ENCODE measurements at regions not wholly inside any gene's neighbourhood (a gene's known extent, or its start where the extent isn't known, plus 50 kb on each side); places are given as distances from the start of the nearest gene placed in this dataset.

DNA sequence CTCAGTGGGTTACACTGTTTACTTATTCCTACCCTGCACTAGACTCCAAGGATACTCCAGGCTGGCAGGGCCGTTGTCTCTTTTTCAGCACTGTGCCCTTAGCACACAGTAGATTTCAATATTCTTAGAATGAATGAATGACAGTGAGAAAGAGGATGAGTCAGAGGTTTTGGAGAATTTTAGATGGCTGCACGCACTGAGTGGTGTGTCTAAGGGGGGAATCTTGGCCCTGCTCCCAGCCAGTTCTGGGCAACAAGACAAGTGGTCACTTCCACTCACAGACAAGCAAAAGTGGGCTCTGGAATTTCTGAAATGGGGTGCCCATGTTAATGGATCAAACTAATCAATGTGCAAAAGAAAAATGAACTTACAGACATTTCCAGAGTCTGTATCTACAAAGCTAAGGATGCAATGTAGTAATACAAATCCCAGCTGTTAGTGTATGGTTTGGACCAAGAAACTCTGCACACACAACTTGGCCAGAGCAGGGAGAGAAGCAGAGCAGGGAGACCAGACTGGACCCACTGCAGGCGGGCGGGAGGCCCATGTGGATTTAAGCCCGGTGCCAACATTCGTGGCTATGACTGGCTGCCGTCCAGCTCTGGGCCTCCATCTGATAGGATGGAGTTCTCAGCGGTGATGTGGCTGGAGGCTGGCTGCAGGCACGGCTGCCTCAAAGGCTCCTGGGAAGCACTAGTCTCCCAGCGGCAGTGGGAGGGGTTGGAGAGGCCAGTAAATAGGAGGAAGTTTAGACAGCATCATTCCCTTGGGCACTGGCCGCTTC lies 95.6 kb upstream of the CDYL2 start:
- Histone ChIP-seq H3K4me3 (ENCODE audit: low read depth, low read length) (no peak overlapping the region), H3K4me1 (ENCODE audit: control insufficient read depth, insufficient read depth, low read length) (peaks cover 2% of the 10 kb centered on the region; the same call in 1 of the 2 replicates), H3K9me3 (ENCODE audit: control insufficient read depth, insufficient read depth, low read depth, low read length) (no peaks in the 10 kb centered on the region), H3K27ac (ENCODE audit: extremely low read depth, low read depth, low read length) (no peak overlapping the region), H3K36me3 (ENCODE audit: control insufficient read depth in 2 of 2, insufficient read depth in 1 of 2, low read length in 2 of 2) (no peaks in the 10 kb centered on the region)
- POLR2A ChIA-PET, result no interaction called here
- CTCF ChIA-PET, result interaction anchor here (0.6 kb wide), 1 partner anchor 1953 kb away, joined by 3 read pairs; no protein-coding TSS in a partner anchor
- no peak for TF ChIP-seq MYNN (tag by site-specific recombination; IDR thresholded peaks at IDR 0.05; ENCODE audit: borderline replicate concordance)
- TF ChIP-seq, protein P1, sequence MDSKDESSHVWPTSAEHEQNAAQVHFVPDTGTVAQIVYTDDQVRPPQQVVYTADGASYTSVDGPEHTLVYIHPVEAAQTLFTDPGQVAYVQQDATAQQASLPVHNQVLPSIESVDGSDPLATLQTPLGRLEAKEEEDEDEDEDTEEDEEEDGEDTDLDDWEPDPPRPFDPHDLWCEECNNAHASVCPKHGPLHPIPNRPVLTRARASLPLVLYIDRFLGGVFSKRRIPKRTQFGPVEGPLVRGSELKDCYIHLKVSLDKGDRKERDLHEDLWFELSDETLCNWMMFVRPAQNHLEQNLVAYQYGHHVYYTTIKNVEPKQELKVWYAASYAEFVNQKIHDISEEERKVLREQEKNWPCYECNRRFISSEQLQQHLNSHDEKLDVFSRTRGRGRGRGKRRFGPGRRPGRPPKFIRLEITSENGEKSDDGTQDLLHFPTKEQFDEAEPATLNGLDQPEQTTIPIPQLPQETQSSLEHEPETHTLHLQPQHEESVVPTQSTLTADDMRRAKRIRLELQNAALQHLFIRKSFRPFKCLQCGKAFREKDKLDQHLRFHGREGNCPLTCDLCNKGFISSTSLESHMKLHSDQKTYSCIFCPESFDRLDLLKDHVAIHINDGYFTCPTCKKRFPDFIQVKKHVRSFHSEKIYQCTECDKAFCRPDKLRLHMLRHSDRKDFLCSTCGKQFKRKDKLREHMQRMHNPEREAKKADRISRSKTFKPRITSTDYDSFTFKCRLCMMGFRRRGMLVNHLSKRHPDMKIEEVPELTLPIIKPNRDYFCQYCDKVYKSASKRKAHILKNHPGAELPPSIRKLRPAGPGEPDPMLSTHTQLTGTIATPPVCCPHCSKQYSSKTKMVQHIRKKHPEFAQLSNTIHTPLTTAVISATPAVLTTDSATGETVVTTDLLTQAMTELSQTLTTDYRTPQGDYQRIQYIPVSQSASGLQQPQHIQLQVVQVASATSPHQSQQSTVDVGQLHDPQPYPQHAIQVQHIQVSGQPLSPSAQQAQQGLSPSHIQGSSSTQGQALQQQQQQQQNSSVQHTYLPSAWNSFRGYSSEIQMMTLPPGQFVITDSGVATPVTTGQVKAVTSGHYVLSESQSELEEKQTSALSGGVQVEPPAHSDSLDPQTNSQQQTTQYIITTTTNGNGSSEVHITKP (tag by site-specific recombination; IDR thresholded peaks at IDR 0.05), result peak; percentile 97
- TF ChIP-seq ZBTB1 (tag by site-specific recombination; IDR thresholded peaks at IDR 0.05), result no peak
- no peak for TF ChIP-seq HOXD13 (CRISPR knock-in tag; IDR thresholded peaks at IDR 0.05; ENCODE audit: borderline replicate concordance)
- no peak for TF ChIP-seq ZNF529 (tag by site-specific recombination; IDR thresholded peaks at IDR 0.05; ENCODE audit: insufficient replicate concordance)
- TF ChIP-seq ZNF146 (tag by site-specific recombination; IDR thresholded peaks at IDR 0.05), result no peak
- TF ChIP-seq ZNF335 (tag by site-specific recombination; conservative IDR thresholded peaks at IDR 0.05), result peak; percentile 50; the same call in 1 of the 2 replicates
- 0 out of 2 replicates have a peak, but pooled peaks have one; percentile 27 for TF ChIP-seq ZNF660 (tag by site-specific recombination; IDR thresholded peaks at IDR 0.05)
- no peak for TF ChIP-seq ZNF433 (tag by site-specific recombination; IDR thresholded peaks at IDR 0.05; ENCODE audit: low read depth)
- TF ChIP-seq, protein P2, sequence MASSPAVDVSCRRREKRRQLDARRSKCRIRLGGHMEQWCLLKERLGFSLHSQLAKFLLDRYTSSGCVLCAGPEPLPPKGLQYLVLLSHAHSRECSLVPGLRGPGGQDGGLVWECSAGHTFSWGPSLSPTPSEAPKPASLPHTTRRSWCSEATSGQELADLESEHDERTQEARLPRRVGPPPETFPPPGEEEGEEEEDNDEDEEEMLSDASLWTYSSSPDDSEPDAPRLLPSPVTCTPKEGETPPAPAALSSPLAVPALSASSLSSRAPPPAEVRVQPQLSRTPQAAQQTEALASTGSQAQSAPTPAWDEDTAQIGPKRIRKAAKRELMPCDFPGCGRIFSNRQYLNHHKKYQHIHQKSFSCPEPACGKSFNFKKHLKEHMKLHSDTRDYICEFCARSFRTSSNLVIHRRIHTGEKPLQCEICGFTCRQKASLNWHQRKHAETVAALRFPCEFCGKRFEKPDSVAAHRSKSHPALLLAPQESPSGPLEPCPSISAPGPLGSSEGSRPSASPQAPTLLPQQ (tag by site-specific recombination; IDR thresholded peaks at IDR 0.05), result peak; percentile 76
- TF ChIP-seq, protein P3, sequence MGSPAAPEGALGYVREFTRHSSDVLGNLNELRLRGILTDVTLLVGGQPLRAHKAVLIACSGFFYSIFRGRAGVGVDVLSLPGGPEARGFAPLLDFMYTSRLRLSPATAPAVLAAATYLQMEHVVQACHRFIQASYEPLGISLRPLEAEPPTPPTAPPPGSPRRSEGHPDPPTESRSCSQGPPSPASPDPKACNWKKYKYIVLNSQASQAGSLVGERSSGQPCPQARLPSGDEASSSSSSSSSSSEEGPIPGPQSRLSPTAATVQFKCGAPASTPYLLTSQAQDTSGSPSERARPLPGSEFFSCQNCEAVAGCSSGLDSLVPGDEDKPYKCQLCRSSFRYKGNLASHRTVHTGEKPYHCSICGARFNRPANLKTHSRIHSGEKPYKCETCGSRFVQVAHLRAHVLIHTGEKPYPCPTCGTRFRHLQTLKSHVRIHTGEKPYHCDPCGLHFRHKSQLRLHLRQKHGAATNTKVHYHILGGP (tag by site-specific recombination; IDR thresholded peaks at IDR 0.05), result no peak
- TF ChIP-seq ZNF169 (tag by site-specific recombination; IDR thresholded peaks at IDR 0.05), result no peak
- no peak for TF ChIP-seq HOXA7 (CRISPR knock-in tag; IDR thresholded peaks at IDR 0.05; ENCODE audit: borderline replicate concordance)
- peak; percentile 60 for TF ChIP-seq ZFP69B (tag by site-specific recombination; IDR thresholded peaks at IDR 0.05)
- TF ChIP-seq ZNF2 (tag by site-specific recombination; IDR thresholded peaks at IDR 0.05), result no peak
- TF ChIP-seq, protein P4, sequence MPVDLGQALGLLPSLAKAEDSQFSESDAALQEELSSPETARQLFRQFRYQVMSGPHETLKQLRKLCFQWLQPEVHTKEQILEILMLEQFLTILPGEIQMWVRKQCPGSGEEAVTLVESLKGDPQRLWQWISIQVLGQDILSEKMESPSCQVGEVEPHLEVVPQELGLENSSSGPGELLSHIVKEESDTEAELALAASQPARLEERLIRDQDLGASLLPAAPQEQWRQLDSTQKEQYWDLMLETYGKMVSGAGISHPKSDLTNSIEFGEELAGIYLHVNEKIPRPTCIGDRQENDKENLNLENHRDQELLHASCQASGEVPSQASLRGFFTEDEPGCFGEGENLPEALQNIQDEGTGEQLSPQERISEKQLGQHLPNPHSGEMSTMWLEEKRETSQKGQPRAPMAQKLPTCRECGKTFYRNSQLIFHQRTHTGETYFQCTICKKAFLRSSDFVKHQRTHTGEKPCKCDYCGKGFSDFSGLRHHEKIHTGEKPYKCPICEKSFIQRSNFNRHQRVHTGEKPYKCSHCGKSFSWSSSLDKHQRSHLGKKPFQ (tag by site-specific recombination; IDR thresholded peaks at IDR 0.05), result no peak
- TF ChIP-seq ZNF791 (tag by site-specific recombination; IDR thresholded peaks at IDR 0.05), result no peak
- no peak for TF ChIP-seq ZNF24 (tag by site-specific recombination; IDR thresholded peaks at IDR 0.05)
- no peak for TF ChIP-seq SCRT2 (tag by site-specific recombination; IDR thresholded peaks at IDR 0.05)
- TF ChIP-seq ZNF239 (tag by site-specific recombination; IDR thresholded peaks at IDR 0.05), result no peak
- no peak for TF ChIP-seq ZNF654 (tag by site-specific recombination; IDR thresholded peaks at IDR 0.05; ENCODE audit: low read depth)
- TF ChIP-seq, protein P5, sequence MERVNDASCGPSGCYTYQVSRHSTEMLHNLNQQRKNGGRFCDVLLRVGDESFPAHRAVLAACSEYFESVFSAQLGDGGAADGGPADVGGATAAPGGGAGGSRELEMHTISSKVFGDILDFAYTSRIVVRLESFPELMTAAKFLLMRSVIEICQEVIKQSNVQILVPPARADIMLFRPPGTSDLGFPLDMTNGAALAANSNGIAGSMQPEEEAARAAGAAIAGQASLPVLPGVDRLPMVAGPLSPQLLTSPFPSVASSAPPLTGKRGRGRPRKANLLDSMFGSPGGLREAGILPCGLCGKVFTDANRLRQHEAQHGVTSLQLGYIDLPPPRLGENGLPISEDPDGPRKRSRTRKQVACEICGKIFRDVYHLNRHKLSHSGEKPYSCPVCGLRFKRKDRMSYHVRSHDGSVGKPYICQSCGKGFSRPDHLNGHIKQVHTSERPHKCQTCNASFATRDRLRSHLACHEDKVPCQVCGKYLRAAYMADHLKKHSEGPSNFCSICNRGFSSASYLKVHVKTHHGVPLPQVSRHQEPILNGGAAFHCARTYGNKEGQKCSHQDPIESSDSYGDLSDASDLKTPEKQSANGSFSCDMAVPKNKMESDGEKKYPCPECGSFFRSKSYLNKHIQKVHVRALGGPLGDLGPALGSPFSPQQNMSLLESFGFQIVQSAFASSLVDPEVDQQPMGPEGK (tag by site-specific recombination; IDR thresholded peaks at IDR 0.05), result no peak
- TF ChIP-seq, protein P6, sequence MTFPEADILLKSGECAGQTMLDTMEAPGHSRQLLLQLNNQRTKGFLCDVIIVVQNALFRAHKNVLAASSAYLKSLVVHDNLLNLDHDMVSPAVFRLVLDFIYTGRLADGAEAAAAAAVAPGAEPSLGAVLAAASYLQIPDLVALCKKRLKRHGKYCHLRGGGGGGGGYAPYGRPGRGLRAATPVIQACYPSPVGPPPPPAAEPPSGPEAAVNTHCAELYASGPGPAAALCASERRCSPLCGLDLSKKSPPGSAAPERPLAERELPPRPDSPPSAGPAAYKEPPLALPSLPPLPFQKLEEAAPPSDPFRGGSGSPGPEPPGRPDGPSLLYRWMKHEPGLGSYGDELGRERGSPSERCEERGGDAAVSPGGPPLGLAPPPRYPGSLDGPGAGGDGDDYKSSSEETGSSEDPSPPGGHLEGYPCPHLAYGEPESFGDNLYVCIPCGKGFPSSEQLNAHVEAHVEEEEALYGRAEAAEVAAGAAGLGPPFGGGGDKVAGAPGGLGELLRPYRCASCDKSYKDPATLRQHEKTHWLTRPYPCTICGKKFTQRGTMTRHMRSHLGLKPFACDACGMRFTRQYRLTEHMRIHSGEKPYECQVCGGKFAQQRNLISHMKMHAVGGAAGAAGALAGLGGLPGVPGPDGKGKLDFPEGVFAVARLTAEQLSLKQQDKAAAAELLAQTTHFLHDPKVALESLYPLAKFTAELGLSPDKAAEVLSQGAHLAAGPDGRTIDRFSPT (tag by site-specific recombination; IDR thresholded peaks at IDR 0.05), result no peak
- TF ChIP-seq ZNF48 (tag by site-specific recombination; IDR thresholded peaks at IDR 0.05), result no peak
- no peak for TF ChIP-seq ZNF157 (tag by site-specific recombination; IDR thresholded peaks at IDR 0.05)

Measured in HEK293 (cell line).